ENCODE measurements at regions not wholly inside any gene's neighbourhood (a gene's known extent, or its start where the extent isn't known, plus 50 kb on each side); places are given as distances from the start of the nearest gene placed in this dataset.

- H3K4me3 ChIP-seq = no peak overlapping the region
- WGBS, 4 donors = 70 to 86% (median 77%) methylated on average over 2 of the region's 2 CpGs
- H3K9me3 ChIP-seq (replicated peaks in 1 of 3) = no peaks in the 10 kb centered on the region
- peak in 5 of 7 donors; percentile 23 to 49 (median 38) for DNase-seq
- intact Hi-C loops (cut with DNase I) = no loop called here
- H3K27ac ChIP-seq = peak overlapping the region in 2 of 5 donors; percentile 28 to 54
- H3K4me1 ChIP-seq (replicated peaks in 1 of 2) = peaks cover 0 to 6% of the 10 kb centered on the region in 2 donors
- TF ChIP-seq POLR2A (IDR thresholded peaks at IDR 0.05) = no peak
- TF ChIP-seq CTCF (IDR thresholded peaks at IDR 0.05) = no peak
- H3K27me3 ChIP-seq = no peaks in the 10 kb centered on the region
- H3K36me3 ChIP-seq (replicated peaks in 1 of 2) = no peaks in the 10 kb centered on the region
These were observed 83.1 kb upstream of the HAO2 start for GRCh38 chr1:119285482-119285881.

GRCh38 chr1:119286587-119287181 lies 81.9 kb upstream of the HAO2 start:
- no peak overlapping the region for H3K27ac ChIP-seq
- H3K9me3 ChIP-seq (replicated peaks in 1 of 3) = no peaks in the 10 kb centered on the region
- H3K4me1 ChIP-seq (replicated peaks in 1 of 2) = peaks cover 0 to 5% of the 10 kb centered on the region in 2 donors
- H3K4me3 ChIP-seq = no peak overlapping the region
- 39 to 45% (median 44%) methylated on average over 8 of the region's 8 CpGs for WGBS, 4 donors
- TF ChIP-seq POLR2A (IDR thresholded peaks at IDR 0.05) (no peak), CTCF (IDR thresholded peaks at IDR 0.05) (peak; percentile 42 to 65 (median 61))
- no peaks in the 10 kb centered on the region for H3K27me3 ChIP-seq
- no peaks in the 10 kb centered on the region for H3K36me3 ChIP-seq (replicated peaks in 1 of 2)
- DNase-seq = peak in 6 of 7 donors; percentile 26 to 45 (median 36)
- intact Hi-C loops (cut with DNase I) = no loop called here

GRCh38 chr1:119288751-119289150 lies 79.8 kb upstream of the HAO2 start:
- no peaks in the 10 kb centered on the region for H3K9me3 ChIP-seq (replicated peaks in 1 of 3)
- TF ChIP-seq POLR2A (IDR thresholded peaks at IDR 0.05) (no peak), CTCF (IDR thresholded peaks at IDR 0.05) (no peak)
- H3K4me1 ChIP-seq (replicated peaks in 1 of 2) = peaks cover 0 to 5% of the 10 kb centered on the region in 2 donors
- intact Hi-C loops (cut with DNase I) = no loop called here
- no peaks in the 10 kb centered on the region for H3K36me3 ChIP-seq (replicated peaks in 1 of 2)
- WGBS, 4 donors = 29 to 51% (median 38%) methylated on average over 3 of the region's 3 CpGs
- no peak overlapping the region for H3K4me3 ChIP-seq
- no peak for DNase-seq
- H3K27me3 ChIP-seq = no peaks in the 10 kb centered on the region
- H3K27ac ChIP-seq = no peak overlapping the region

- Histone ChIP-seq H3K36me3 (replicated peaks in 1 of 2) (no peaks in the 10 kb centered on the region), H3K27me3 (no peaks in the 10 kb centered on the region), H3K27ac (no peak overlapping the region), H3K4me1 (replicated peaks in 1 of 2) (peaks cover 0 to 6% of the 10 kb centered on the region in 2 donors), H3K9me3 (replicated peaks in 1 of 3) (no peaks in the 10 kb centered on the region), H3K4me3 (no peak overlapping the region)
- no peak for DNase-seq
- intact Hi-C loops (cut with DNase I) = no loop called here
- WGBS, 4 donors = 73 to 95% (median 83%) methylated on average over 3 to 4 of the region's 4 CpGs
- TF ChIP-seq POLR2A (IDR thresholded peaks at IDR 0.05) (no peak), CTCF (IDR thresholded peaks at IDR 0.05) (no peak)
These were observed 78.3 kb upstream of the HAO2 start for GRCh38 chr1:119290297-119290696.
